Activated CD4-positive, alpha-beta T cell treated with anti-CD3 and anti-CD28 coated beads, Interleukin-2, Interleukin-4, amounts not matched to agents 100 ng/mL and 50 ng/mL, durations not matched to agents 16 hours and 8 hours (primary cell): ENCODE measurements at regions not wholly inside any gene's neighbourhood (a gene's known extent, or its start where the extent isn't known, plus 50 kb on each side); places are given as distances from the start of the nearest gene placed in this dataset.
"Not testable (repeated sequence)": the region's sequence is repeated elsewhere in the genome, so short reads cannot be mapped to it uniquely, and the experiment has no call there.

Source experiments
- DNase-seq: peaks from one replicate; pipeline ENCODE4 v3.0.0-alpha.2; 2020; ENCODE audit warnings: low spot score

DNA sequence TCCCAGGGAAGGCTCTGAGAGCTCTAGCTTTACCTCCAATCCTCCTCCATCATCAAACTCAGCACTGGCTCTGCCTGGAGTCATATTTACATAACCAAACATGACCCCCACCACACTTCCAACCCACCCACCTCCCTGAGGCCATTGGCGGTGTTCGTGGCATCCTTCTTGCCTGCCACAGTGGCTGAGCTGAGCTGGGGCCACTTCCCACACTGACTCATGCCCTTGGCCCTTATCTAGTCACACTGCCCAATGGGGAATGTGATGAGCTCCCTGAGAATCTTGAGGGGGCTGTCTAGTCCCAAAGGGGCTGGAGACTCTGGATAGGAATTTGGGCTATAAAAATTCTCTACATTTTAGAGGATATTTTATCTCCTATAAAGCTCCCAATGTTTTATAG lies 230.9 kb upstream of the IRF2BP2 start:
- DNase-seq: no peak

DNA sequence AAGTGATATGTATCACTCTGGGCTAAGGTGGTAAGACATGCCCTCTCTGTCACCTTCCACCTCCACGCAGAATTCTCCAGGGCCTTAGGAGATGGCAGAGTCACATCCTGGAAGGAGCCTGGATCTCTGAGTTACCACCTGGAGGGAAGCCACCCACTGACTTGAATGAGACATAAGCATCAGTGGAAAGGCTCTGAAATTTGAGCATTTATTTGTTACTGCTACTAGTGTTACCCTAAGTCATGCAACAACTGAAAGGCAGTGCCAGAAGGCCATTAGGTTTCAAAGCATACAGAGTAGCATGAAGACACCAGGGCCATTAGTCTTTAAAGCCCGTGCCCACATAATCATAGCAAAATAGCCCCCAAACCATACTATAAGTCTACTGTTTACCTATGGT lies 230.3 kb upstream of the IRF2BP2 start:
- DNase-seq: no peak

DNA sequence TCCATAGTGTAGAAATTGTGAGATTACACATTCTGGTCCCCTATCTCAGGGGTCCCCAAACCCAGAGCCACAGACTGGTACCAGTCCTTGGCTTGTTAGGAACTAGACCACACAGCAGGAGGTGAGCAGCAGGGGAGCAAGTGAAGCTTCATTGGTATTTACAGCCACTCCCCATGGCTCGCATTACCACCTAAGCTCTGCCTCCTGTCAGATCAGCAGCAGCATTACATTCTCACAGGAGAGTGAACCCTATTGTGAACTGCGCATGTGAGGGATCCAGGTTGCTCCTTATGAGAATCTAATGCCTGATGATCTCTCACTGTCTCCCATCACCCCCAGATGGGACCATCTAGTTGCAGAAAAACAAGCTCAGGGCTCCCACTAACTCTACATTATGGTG lies 229.7 kb upstream of the IRF2BP2 start:
- no peak for DNase-seq

DNA sequence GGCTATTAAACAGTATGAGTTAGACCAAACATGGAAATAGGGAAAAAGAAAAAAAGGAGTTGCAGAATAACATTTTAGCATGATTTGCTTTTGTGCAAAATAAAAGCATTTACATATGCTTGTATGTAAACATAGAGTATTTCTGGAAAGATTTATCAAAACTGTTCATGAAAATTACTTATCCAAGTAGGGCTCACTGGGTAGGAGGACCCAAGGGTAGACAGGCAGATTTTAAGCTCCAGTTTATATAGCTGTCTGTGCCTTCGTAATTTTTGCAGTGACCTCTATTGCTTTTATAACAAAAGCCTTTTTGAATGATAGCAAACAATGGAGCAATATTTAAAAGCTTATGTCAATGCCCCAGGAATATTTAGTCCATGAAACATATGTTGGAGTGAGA lies 228.8 kb upstream of the IRF2BP2 start:
- DNase-seq: no peak

DNA sequence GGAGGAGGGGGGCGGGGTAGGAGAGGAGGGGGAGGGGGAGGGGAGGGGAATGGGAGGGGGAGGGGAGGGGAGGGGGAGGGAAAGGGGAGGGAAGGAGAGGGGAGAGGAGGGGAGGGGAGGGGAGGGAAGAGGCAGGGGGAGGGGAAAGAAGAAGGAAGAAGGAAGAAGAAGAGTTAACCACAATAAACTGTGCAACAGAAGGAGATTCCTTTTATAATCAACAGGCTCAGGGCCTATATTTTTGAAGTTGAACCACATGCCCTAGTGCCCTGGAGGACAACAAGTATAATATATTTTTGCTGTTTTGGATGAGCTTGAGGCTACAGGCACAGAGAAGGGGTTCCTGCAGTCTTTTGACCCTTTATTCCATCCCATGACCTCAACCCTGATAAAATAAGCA lies 228.2 kb upstream of the IRF2BP2 start:
- DNase-seq: no peak

DNA sequence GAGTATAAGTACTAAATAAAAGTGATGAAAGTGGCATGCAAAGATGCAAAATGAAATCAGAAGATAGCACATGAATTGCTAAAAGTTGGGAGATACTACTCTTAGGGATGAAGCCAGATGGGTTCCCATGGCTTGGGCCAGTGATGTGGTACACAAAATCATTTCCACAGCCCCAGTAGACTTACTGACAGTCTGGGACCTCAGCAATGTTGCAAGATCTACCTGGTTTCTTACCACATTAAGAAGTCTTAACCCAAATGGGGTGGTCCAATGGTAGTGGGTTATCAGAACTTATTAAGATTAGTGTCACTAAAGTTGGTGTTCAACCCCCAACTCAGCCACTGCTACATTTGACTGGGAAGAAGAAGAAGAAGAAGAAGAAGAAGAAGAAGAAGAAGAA lies 227.7 kb upstream of the IRF2BP2 start:
- no peak for DNase-seq

DNA sequence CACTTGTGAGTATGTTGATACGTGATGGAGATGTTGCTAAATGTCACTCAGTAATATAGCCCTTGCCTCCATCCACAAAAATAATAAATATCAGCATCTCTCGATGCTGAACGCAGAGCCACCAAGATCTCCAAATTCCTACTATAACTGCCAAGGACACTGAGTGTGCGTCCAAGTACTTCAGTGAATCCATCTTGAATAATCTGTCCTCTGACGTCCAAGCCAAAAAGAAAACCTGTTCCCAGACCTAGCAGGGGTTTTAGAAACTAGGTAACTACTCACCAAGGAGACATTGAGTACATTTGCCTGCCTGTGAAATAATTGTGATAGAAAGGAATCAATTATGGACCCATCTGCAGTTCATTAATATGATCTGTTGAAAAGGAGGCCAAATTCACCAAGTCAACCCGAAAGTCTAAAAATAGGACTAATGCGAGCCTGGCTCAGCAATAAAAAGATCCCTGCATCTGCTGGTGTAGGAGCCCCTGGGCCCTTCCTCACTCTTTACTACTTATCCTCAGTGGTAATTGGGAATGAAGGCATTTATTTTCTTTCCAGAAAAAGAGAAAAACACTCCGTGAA lies 226.9 kb upstream of the IRF2BP2 start:
- no peak for DNase-seq

DNA sequence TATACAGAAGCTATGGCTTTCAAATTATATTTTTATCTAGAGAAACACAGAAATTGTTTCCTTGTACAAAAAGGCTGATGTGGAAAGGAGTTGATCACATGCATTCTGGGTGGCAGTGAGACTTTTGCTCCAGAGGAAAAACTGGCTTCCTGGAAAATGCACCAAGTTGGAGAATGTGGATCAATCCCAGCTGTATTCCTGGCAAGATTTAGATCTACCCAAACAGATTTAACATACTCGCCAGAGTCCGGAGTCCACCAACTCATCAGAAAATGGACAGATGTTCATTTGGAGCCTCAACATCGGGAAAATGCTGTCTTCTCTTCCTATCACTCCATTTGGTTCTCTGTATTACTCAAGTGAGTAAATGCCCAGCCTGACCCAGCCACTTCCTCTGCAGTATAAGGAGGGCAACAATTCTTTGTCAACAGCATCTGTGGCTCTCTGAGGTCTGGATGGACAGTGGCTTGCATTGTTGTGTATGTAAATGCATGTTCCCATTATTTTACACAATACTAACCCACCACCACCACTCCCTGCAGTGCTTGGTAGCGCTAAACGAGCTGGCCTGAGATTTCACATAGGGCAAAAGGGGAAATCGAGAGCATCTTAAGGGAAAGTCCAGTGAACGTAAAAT lies 226.2 kb upstream of the IRF2BP2 start:
- DNase-seq: no peak

DNA sequence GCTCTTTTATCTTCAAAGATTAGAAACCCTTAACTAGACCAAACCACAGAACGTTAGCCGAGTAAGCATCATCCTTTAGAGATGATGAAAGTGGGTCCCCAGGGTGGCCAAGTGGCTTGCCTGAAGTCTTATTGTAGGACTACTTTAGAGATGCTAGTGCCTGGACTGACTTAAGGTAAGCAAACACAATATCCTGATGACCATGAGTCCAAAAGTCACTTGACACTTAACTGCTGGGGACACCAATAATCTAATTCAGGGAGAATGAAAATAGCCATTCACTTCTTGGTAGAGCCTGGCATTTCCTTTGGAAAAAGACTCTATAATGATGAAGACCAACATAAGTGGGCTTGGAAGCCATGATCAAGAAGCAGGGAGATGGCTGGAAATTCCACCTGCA lies 225.3 kb upstream of the IRF2BP2 start:
- DNase-seq: no peak

DNA sequence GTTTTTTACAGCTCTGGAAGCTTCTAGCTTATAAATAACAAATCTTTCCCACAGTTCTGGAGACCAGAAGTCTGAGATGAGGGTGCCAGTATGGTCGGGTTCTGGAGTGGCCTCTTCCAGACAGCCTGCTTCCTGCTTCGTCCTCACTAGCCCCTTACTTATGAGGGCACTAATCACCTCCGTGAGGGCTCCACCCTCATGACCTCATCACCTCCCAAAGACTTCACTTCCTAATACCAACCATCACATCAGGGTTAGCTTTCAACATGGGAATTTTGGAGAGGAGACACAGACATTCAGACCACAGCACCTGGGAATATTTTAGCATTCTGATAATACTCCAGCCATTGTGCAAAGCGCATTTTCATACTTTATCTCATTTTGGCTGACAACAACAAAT lies 223.7 kb upstream of the IRF2BP2 start:
- no peak for DNase-seq

DNA sequence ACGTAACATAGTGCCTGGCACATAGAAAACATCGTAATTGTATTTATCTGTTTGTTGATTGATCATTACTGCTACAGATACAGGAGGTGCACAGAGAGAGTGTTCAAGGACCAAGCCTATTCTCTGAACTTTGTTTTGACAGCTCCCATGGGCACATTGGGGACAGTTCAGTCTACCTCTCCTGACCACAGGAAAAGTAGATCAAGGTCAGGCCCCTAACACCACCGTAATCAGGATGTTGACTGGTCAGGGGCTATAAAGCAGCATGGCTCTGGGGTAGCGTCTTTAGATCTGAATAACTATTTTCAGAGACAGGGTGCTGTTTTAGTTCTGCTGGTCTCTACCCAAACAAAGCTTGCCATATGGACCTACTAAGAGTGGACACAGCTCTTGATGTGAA lies 223.1 kb upstream of the IRF2BP2 start:
- DNase-seq: no peak

DNA sequence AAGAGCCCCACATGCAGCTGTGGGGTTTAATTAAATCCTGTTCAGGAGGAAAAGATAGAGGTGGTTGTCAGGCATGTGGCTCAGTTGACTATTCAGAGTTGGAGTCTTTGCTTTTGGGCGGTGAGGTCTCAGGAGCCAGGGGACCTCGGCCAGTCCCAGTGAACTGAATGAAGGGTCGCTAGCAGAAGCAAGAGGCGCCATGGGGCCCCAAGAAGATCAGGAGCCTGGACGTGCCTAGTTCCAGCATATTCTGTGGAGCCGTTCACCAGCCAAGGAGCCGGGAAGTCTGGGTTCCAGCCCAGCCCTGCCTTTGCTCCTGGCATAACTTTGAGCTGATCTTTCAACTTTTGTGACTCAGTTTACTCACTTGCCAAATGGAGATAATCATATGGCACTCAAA lies 217.7 kb upstream of the IRF2BP2 start:
- no peak for DNase-seq

DNA sequence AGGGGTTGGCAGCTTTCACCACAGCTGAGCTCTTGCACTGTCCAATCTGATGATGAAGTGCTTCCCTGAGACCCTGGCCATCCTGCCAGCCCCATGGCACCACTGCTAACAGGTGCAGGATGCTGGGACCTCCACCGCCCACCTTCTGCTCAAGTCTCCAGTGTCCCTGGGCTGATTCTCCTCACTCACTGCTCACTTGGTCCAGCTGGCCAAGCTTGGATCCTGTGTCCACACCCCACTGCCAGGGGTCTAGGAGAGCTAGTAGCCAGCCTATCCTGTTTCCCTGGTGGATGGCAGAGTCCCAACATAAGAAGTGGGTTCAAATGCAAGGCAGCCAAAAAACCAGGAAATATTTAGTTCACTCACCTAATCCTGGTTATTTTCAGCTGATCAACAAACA lies 217.2 kb upstream of the IRF2BP2 start:
- DNase-seq: no peak

DNA sequence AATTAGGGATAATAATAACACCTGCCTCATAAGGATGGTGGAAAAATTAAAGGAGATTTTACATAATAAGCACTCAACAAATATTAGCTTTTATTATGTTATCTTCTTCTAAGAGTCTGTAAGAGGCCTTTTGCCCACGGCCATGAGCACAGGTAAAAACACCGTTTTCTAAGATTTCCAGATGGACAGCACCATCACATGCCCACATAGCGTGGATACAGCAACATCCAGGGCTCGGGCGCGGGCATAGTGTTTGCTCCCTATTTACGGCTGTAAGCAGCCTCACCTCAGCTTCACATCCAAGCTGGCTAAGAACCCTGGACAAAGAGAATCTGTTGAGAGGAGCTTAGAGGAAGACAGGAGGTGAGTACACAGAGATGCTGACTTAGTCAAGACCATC lies 216.4 kb upstream of the IRF2BP2 start:
- no peak for DNase-seq

DNA sequence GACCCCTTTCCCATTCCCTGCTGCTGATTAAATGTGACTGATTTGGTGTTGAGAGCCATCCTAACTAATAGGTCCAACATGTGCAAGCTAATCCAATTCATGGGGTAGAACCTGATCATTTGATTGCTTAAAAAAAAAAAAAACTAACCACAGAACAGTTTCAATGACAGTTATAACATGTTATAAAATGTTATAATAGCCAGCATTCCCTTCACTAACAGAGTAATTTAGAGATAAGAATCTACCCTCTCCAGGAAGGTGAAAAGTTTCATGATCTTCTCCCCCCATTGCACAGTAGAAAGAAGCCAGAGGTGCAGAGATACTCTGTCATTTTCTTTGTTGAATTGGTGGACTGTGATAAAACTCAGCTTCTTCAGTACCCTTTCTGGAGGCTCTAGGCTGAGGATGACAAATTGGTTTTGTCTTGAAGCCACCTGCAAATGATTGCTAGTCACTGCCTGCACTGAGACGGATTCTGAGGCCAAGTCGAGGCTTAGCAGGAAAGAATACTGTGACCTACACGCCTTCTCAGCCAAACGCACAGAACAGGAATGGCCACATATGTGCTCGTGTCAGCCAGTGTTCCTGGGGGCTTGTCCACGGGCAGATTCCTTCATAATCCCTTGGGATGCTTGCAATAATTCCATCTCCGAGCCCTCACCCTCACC lies 215.7 kb upstream of the IRF2BP2 start:
- DNase-seq: no peak

DNA sequence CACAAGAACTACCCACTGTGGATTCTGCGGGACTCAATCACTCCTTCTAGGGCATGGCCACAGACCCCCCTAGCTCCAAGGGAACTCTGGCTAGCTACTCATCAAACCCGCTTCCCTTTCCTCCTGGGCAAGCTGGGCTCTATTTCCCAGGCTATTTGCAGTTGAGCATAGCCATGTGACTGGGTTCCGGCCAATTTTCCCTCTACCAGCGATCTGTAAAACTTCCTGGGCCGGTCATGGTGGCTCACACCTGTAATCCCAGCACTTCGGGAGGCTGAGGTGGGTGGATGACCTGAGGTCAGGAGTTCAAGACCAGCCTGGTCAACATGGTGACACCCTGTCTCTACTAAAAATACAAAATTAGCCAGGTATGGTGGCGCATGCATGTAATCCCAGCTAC lies 214.9 kb upstream of the IRF2BP2 start:
- DNase-seq: not testable (repeated sequence)

DNA sequence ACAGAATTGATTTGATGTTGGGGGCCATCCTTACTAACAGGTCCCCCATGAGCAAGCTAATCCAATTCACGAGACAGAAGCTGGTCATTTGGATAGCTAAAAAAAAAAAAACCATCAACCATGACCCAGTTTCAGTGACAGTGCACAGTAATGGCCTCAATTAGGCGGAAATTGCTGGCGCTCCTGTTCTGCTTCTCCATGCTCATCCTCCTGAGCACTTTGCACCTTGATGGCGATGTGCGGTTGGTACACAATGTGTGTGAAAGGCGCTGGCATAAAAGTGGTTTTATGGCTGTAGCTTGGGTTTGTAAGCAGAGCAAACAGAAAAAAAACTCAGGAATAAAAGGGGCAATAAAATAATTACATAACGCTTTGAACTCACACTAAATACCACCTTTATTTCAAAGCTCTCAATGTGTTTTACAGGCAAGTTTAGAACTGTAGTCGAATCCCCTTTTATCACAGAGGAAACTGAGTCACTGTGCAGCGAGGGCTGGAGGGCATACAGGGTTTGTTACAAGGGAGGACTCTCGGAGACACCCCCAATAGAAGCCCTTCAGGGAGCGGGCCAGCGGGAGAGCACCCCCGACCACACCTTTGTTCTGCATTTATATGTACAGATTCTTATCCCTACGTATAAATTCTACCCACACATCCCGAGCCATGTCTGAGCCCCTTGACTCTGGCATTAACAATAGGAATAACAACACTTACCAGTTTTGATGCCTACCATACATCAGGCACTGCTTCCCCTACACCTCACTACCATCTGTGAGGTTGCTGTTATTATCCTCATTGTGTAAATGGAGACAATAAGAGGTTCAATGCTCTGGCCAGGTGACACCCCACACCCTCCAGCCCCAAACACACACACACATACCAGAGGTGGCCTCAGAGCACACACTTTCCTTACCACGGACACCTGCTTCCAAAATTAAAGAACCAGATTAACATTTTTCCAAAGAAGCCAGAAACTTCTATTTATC lies 213.5 kb upstream of the IRF2BP2 start:
- no peak for DNase-seq

DNA sequence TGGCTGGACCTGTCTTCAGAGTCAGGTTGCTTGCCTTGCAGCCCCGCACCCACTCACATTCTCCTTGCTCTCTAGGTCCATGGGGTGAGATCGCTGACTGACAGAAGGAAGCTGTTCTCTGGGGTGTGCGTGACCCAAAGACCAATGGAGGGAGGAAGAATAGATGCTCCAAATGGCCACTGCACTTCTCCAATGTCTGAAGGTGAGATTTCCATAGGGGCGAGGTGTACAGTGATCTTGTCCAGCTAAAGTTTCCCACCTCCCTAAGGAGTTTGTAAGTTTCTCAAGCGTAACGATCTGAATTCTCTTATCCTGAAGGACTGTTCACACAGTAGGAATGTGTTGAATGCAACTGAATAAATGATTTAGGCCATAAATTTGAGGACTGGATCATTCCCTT lies 211.9 kb upstream of the IRF2BP2 start:
- DNase-seq: no peak

DNA sequence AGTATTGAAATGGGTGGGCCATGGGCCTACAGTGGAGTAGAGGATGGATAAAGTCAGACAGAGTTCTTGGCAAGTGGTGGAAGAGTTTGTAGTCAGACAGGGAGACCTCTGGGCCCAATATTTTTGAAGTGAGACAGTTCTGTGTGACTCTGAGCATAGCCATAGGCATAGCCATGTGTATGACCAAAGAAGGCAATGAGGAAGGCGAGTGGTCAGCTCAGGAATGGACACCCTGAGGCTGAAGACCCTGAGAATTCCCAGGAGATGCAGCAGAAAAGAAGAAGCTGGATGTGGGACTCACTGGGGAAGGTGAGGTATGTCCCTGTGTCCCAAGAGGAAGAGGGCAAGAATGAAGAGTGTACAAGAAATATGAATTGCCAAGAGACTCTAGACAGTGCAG lies 210.6 kb upstream of the IRF2BP2 start:
- DNase-seq: no peak

DNA sequence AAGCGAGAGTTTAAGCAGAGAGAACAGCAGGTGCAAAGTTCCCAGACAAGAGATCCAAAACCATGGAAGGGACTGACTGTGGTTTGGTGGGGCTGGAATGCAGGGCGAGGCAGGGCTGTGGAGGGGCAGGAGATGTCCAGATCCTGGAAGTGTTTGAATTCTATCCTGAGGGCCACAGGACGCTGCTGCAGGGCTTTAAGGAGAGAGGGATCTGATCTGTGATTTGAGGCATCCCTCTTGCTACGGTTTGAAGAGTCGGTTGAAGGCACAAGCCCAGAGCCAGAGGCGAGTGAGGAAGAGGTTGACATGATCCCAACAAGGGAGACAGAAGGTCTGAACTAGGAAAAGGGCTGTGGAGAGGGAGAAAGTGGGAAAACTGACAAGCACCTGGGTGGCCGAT lies 209.9 kb upstream of the IRF2BP2 start:
- not testable (repeated sequence) for DNase-seq

DNA sequence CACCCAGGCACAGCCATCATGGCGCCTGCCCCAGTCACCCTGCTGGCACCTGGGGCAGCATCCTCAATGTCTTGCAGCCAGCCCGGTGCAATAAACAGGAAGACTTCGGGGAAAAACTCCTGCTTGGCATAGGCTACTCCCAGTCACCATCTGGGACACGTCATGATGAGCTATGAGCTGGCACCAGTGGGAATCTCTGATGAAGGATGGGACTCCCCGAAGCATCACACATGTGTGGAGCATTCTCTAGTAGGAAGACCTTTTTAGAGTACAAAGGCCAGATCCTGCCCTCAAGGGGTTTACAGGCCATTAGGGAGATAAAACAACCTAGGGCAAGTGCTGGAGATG lies 208.0 kb upstream of the IRF2BP2 start:
- not testable (repeated sequence) for DNase-seq

DNA sequence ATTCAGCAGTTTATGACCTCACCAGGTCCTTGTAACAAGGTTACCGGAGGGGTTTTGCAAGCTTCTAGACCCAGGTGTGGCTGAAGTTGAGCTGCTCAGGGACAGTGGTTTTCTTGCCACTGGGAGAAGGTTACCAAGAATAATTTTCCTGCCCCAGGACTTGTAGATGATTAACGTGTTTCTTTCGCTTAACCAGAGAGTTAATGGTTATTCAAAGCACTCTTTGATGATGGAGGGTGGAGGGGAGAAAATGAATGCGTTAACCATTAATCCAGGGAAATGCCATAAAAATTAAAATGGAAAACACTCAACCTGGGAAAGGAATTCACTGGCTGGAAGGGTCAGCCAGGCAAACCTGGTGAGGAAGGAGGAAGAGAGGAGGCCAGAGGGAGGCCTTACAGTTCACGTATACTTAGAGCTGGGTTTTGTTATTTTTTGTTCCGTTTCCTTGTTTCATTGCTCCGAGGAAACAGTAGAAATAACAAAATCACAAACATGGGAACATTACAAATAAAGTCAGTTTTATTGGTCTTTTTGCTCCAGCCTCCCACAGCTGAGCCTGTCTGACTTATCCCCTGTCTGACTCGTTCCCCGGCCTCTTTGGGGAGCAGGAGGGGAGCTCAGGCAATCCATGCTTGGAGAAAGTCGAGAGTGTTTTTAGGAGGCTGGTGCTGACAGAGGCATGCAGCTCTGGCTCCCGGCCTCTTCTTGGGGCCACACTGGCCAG lies 207.5 kb upstream of the IRF2BP2 start:
- DNase-seq: not testable (repeated sequence)
